Activated B cell treated with CpG ODN at 0.5 μM for 24 hours (primary cell): ENCODE measurements at regions not wholly inside any gene's neighbourhood (a gene's known extent, or its start where the extent isn't known, plus 50 kb on each side); places are given as distances from the start of the nearest gene placed in this dataset.

Experiments
- ATAC-seq: fragments of 200-7000 bp; cut with Tn5 transposase; one replicate; pipeline ENCODE4 v1.10.0; 2021; ENCODE audit warnings: low read depth, mild to moderate bottlenecking, moderate library complexity
- CTCF ChIA-PET: fragments of 350-600 bp; sonication (Branson Sonifier 250); formaldehyde crosslinking; loops from one replicate; lab custom pipeline; 2021; ENCODE audit warnings: antibody characterized with exemption; lab: Charles Lee
- POLR2A ChIA-PET: fragments of 350-600 bp; sonication (Branson Sonifier 250); formaldehyde crosslinking; loops from one replicate; lab custom pipeline; 2021; ENCODE audit warnings: antibody characterized with exemption; lab: Charles Lee
- DNase-seq: peaks from one replicate; pipeline ENCODE4 v3.0.0; 2022
- H3K27ac Mint-ChIP-seq: one replicate; pipeline ENCODE4 v1.8.0; 2020; ENCODE audit warnings: mixed read lengths
- H3K27me3 Mint-ChIP-seq: one replicate; pipeline ENCODE4 v1.8.0; 2021; ENCODE audit warnings: mixed read lengths
- H3K36me3 Mint-ChIP-seq: one replicate; pipeline ENCODE4 v1.8.0; 2021; ENCODE audit warnings: low read depth, mixed read lengths
- H3K4me1 Mint-ChIP-seq: one replicate; pipeline ENCODE4 v1.8.0; 2021; ENCODE audit warnings: mixed read lengths
- H3K4me3 Mint-ChIP-seq: one replicate; pipeline ENCODE4 v1.8.0; 2020; ENCODE audit warnings: mild to moderate bottlenecking, mixed read lengths
- H3K9me3 Mint-ChIP-seq: one replicate; pipeline ENCODE4 v1.8.0; 2020; ENCODE audit warnings: mixed read lengths
- CTCF ChIP-seq: fragments of 200-600 bp; IDR thresholded peaks from one replicate; pipeline ENCODE4 v1.8.0; 2022; ENCODE audit warnings: antibody characterized with exemption, mild to moderate bottlenecking
- intact Hi-C: fragments of 100-400 bp; cut with micrococcal nuclease; formaldehyde crosslinking; loops from one replicate; pipeline ENCODE4 v1.15.1; 2024

DNA sequence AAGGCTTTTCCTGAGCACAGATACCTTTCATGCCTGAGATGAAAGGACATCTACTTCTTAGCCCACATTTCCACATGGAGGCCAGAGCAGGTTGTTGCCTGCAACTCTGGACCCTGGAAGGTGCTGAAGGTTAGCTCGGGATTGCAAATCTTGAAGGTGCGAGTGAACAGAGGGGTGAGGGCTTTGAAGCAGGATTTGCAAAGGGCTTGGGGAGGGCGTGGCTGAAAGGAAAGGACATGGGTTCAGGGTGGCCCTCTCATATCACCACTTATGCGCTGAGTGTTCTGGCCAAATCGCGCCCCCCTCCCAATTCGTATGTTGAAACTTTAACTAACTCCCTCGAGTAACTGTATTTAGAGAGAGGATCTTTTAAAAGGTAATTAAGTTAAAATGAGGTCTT lies 501.6 kb downstream of the MIAT start:
- H3K27me3 Mint-ChIP-seq, result peaks cover 13% of the 10 kb centered on the region
- no peak for ATAC-seq
- no peak overlapping the region for H3K4me3 Mint-ChIP-seq
- no peak for TF ChIP-seq CTCF
- no peaks in the 10 kb centered on the region for H3K9me3 Mint-ChIP-seq
- DNase-seq, result no peak
- intact Hi-C loops, result no loop called here
- H3K36me3 Mint-ChIP-seq, result no peaks in the 10 kb centered on the region
- H3K27ac Mint-ChIP-seq, result no peak overlapping the region
- POLR2A ChIA-PET, result no interaction called here
- CTCF ChIA-PET, result no interaction called here
- H3K4me1 Mint-ChIP-seq, result no peaks in the 10 kb centered on the region

- DNase-seq (no peak), ATAC-seq (no peak)
- H3K36me3 Mint-ChIP-seq, result no peaks in the 10 kb centered on the region
- no peak for TF ChIP-seq CTCF
- no peak overlapping the region for H3K4me3 Mint-ChIP-seq
- H3K4me1 Mint-ChIP-seq, result no peaks in the 10 kb centered on the region
- peaks cover under 1% of the 10 kb centered on the region for H3K9me3 Mint-ChIP-seq
- H3K27ac Mint-ChIP-seq, result no peak overlapping the region
- POLR2A ChIA-PET, result no interaction called here
- intact Hi-C loops, result no loop called here
- CTCF ChIA-PET, result no interaction called here
- H3K27me3 Mint-ChIP-seq, result peaks cover 13% of the 10 kb centered on the region
Observed at GRCh38 chr22:27159716-27160295, 502.4 kb downstream of the MIAT start.

DNA sequence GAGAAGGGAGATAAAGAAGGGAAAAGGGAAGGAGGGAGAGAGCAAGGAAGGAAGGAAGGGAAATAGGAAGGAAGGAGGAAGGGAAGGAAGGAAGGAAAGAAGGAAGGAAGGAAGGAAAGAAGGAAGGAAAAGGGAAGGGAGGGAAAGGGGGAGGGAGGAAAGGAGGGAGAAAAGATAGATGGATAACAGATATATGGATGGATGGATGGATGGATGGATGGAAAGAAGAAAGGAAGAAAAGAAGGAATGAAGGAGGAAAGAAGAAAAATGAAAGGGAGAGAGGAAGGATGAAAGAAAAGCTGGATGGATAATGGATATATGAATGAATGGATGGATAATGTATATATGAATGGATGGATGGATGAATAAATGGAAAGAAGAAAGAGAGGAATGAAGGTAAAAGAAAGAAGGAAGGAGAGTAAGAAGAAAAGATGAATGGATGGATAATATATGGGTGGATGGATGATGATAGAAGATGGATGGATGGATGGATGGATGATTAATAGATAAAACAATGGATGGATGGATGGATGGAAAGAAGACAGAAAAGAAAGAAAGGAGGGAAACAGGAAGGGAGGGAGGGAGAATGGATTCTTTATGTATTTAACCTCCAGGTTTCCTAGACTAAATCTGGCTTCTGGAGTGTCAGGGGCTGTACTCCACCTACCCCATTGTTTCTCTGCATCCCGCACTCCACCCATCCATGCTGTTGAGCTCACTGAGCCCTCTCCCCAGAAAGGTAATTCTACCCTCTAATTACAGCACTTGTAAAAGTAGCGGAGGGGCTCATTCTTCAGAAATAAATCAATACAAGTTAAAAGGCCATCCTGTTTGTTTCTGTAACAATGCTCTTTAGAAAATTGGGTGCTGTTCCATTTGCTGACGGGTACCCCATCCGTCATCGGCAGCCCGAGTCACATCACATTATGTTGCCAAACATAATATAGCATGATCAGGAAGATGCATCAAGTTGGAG lies 506.1 kb downstream of the MIAT start:
- CTCF ChIA-PET, result no interaction called here
- Mint-ChIP-seq H3K9me3 (peaks cover 5% of the 10 kb centered on the region), H3K4me1 (no peaks in the 10 kb centered on the region)

GRCh38 chr22:27164781-27165503 lies 507.6 kb downstream of the MIAT start:
- Mint-ChIP-seq H3K27me3 (peaks cover 13% of the 10 kb centered on the region), H3K4me1 (no peaks in the 10 kb centered on the region), H3K9me3 (peaks cover 5% of the 10 kb centered on the region), H3K36me3 (no peaks in the 10 kb centered on the region), H3K4me3 (no peak overlapping the region), H3K27ac (no peak overlapping the region)
- no peak for DNase-seq
- CTCF ChIA-PET, result no interaction called here
- POLR2A ChIA-PET, result no interaction called here
- no peak for TF ChIP-seq CTCF
- intact Hi-C loops, result no loop called here
- ATAC-seq, result no peak

More for the DNA sequence above, 506.1 kb downstream of the MIAT start:
- intact Hi-C loops, result no loop called here
- TF ChIP-seq CTCF, result no peak
- Mint-ChIP-seq H3K27ac (no peak overlapping the region), H3K27me3 (peaks cover 13% of the 10 kb centered on the region), H3K4me3 (no peak overlapping the region), H3K36me3 (no peaks in the 10 kb centered on the region)
- POLR2A ChIA-PET, result no interaction called here
- no peak for DNase-seq
- ATAC-seq, result no peak

DNA sequence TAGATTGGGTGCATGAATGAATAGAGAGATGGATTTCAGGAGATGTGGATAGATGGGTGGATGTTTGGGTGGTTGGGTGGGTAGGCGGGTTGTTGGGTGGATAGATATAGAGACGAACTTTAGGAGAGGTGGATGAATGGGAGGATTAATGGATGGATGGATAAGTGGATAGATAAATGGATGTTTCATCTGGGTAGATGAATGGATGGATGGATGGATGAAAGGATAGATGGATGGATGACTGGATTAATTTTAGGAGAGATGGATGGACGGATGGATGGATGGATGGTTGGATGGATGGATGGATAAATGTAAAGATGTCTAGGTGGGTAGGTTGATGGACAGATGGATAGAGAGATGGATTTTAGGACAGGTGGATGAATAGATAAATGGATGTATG lies 511.3 kb downstream of the MIAT start:
- peaks cover 11% of the 10 kb centered on the region for H3K27me3 Mint-ChIP-seq
- ChIA-PET POLR2A (no interaction called here), CTCF (no interaction called here)
- H3K4me3 Mint-ChIP-seq, result no peak overlapping the region
- ATAC-seq (no peak), DNase-seq (no peak)
- intact Hi-C loops, result no loop called here
- TF ChIP-seq CTCF, result no peak
- H3K36me3 Mint-ChIP-seq, result no peaks in the 10 kb centered on the region
- no peaks in the 10 kb centered on the region for H3K4me1 Mint-ChIP-seq
- H3K9me3 Mint-ChIP-seq, result peaks cover 5% of the 10 kb centered on the region
- H3K27ac Mint-ChIP-seq, result no peak overlapping the region
